Activated CD4-positive, alpha-beta T cell treated with anti-CD3 and anti-CD28 coated beads, Interleukin-2, amount 50 U/mL, for 16 hours (primary cell): ENCODE measurements at regions not wholly inside any gene's neighbourhood (a gene's known extent, or its start where the extent isn't known, plus 50 kb on each side); places are given as distances from the start of the nearest gene placed in this dataset.
"Not testable (repeated sequence)": the region's sequence is repeated elsewhere in the genome, so short reads cannot be mapped to it uniquely, and the experiment has no call there.

Experiments used
- DNase-seq: peaks from one replicate; pipeline ENCODE4 v3.0.0-alpha.2; 2020

DNA sequence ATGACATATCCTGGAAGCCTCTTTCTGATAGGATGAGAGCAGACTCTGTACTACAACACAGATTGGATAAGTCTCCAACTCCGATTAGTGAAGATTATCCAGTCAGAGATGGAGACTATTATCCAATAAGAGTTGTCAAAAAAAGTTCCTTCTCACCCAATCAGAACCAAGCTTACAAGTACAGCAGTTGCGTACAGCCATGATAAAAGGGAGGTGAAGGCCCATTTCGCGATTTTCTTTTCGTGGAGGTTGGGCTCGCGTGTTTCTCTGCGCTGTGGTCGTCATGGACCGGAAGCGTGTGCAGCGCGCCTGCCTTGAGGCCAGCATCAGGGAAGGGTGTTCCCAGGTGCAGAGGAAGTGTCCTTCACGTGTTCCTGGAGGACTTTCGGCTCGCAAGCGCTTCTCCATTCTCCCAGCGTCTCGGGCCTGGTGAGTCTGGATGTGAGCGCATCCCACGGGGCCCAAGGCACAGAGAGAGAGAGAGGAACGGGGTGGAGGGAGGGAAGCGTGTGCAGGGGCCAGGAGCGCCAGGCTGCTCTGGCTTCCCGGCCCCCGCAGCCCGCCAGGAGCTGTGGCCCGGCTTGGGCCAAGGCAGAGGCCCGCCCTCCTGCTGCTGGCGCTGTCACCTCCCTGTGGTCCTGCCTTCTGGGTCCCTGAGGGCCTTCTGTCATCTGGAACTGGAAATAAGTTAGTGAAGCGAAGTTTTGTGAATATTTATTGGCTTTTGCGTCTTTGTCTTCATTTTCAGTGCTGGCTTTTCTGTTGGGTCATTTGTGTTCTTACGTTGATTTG lies 53.9 kb downstream of the CDRT15L2 start:
- not testable (repeated sequence) for DNase-seq

DNA sequence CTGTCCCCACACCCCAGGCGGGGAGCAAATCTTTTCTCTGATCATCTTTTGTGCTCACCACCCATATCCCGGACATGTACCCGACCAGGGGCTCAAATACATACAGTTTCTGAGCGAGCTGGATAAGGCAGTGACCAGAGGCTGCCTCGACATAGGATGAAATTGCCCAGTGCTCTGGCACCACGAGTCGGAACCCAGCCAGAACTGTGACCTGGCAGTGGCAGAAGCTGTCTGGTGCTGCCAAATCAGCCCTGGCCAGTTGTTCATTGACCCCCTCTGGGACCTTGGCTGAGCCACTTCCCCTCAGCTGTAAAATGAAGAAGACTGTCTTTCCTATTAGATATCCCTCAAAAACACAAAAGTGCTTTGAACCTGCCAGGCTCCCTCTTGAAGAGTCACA lies 60.6 kb downstream of the CDRT15L2 start:
- DNase-seq, result not testable (repeated sequence)

DNA sequence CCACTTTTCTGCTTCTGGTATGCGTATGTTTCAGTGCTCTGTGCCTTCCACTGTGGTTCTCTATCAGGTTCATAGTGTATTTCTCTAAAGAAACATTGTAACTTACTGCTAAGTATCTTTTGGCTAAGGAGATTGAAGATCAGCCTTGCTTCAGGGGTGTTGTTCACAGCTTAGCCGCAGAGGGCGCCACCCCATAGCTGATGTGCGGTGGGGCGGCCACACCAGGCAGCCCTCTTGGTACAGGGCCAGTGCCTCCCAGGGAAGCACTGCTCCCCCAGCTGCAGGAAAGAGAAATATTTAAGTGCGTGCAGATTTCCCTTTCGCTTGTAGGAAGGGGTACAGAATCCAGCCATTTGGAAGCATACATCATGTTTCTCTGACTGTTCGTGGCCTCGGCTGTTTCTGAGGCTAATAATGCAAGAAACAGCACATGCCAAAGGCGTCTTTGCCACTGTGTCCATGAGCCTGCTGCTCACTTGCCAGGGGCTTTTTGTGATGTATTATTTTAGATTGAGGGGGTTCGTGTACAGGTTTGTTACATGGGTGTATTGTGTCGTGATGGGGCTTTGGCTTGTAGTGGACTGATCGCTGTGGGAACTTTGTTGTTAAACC lies 67.2 kb downstream of the CDRT15L2 start:
- peak; percentile 8 for DNase-seq

DNA sequence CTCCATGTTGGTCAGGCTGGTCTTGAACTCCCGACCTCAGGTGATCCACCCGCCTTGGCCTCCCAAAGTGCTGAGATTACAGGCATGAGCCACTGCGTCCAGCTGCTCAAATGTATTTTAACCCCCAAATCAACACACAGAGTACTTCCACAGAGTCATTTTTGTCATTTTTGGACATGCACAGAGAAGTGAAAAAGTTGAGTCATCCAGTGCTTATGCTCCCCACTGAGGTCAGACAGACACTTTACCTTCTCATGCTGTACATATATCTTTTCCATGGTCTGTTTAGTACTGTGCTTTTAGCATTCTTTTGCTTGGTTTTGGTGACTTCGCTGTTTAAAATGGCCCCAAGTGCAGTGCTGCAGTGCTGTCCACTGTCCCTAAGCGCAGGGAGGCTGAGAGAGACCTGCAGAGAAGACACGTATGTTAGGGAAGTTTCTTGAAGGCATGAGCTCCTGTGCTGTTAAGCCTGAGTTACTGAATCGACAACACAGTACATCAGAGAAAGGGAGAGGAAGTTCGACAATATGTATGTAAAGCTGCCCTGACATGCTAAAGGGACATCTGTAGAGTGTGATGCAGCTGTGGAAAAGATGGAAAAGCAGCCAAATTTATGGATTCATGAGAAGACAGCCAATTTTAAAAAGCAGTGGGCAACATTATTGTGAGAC lies 69.7 kb downstream of the CDRT15L2 start:
- peak; percentile 28 for DNase-seq

DNA sequence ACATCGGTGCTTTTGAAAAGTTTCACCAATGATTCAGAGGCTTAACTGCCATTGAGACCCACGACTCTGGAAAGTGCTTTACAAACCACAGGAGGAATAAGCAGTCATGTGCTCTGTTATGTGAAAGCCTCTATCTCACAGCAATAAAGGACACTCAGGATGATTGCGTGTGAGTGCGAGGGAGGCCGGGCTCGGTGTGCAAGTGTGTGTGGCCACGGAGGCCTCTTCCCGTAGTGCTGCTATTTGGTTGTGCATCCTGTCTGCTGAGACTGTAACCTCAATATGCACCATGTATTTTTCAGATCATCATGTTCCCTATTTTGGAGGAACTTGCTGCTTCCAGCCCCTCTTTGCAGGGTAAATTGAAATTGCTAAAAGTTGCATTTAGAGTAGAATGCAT lies 71.5 kb downstream of the CDRT15L2 start:
- DNase-seq, result peak; percentile 21

DNA sequence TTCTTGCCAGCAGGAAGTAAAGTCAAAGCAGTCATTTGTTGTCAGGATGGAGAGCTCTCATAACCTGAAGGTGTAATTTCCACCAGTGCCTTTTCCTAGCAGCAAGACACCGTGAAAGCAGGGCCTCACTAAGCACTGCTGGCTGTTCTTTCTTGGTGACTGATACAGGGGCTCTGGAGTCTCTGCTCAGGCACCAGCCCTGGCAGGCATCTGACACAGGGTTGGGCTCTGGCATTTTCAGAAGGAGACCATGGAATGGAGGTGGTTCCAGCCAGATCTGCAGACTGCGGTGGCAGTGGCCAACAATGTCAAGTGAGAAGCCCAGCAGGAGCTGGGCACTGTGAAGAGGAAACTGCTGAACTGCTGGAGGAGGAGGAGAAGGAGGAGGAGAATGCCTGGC lies 72.2 kb downstream of the CDRT15L2 start:
- not testable (repeated sequence) for DNase-seq

DNA sequence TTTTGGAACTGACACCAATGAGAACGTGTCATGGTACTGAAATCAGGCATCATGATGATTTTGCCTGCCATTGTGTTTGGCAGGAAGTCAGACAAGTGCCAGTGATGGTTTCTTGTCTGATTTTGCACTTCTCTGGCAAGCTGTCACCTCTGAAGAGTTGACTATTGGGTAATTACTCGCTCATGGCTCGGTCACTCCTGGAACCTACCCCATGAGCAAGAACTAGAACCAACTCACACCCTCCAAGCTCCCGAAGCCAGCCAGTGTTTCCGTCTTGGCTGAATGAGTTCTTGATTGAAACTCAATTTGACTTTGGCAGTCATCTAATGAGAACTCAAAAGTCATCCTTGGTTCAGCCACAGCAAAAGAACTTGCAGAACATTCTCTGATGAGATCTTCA lies 73.9 kb downstream of the CDRT15L2 start:
- not testable (repeated sequence) for DNase-seq

DNA sequence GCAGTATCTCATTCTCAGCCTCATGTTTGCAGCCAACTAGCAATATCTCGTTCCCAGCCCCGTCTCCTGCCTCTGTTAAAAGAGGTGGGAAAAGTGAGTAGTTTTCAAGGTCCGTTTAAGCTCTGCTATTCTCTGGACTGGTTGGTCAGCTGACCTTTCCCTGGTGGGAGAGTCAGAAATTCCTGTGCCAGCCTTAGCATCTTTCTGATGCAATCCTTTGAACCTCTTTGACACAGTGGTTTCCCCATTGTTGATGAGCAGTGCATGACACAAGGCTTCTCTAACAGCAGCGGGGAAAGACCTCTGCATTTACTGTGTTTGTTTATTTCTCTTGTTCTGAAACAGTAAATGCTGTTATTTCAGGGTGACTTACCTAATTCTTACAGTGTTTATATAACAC lies 74.6 kb downstream of the CDRT15L2 start:
- DNase-seq, result not testable (repeated sequence)

DNA sequence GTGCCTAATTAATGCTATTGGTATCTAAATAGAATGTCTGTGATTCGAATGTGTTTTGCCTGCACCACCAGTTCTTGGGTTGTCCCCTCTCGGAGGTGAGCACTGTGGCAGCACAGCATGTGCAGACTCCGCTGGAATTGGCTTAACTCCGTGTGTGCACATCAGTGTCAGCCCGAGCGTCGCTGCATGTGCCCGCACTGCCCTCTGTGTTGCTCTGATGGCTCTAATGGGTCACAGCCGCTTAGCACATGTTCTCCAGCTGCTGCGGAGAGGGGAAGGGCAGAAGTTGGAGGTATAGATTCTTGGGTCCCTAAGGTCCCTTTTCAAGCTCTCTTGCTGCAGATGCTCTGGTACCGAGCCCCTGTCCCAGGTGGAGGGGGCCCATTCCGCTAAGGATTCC lies 75.1 kb downstream of the CDRT15L2 start:
- not testable (repeated sequence) for DNase-seq

DNA sequence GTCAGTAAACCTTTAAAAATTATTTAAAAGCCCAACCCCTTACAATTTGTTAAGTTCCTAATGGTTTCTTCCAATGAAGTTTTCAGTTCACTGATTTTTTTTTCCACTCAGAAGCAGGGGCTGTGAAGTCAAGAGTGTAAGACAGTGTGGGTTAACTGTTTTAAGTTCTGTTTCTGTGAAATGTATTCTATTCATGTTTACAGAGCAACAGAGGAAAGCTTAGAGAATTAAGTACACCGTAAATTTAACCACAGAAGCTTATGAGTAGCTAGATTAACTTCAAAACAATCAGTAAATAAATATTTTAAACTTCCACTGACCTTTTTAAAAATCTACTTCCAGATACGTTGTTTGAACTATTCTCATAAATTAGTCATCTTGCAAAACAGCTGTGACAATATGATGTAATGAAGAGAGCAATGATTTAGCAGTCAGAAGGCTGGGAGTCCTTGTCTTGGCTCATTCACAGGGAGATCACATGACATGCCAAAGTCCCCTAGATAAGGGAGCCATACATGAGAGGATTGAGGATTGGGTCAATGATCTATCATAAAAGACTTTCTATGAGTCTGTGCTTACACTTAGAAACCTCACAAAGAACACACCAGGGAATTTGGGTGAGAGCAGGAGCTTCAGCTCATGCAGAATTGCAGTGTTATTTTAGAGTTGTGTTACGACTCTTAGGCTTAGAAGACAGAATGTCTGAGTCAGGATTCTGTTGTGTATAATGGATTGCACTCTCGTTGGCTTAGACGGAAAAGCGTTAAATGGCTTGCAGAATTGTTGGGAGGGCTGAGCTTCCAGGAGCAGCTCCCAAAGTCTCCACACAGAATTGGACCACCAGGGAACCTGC lies 85.8 kb downstream of the CDRT15L2 start:
- not testable (repeated sequence) for DNase-seq

DNA sequence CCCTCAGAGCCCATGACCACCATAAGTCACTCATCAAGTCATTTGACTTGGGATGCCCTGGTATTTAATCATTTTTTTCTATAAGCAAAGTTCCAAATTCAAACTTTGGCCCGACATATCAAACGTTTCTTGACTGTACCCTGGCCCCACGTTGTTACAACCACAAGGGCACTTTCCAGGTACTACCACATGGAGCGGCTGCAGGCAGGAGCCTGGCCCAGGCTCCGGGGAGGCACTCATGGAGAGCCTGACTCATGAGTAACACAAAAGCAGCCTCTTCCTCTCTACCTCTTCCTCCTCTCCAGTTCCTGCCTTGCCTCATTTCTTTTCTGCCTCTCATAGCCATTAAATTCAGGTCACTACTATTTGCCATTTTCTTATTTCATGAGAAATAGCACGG lies 87.2 kb downstream of the CDRT15L2 start:
- peak; percentile 26 for DNase-seq

DNA sequence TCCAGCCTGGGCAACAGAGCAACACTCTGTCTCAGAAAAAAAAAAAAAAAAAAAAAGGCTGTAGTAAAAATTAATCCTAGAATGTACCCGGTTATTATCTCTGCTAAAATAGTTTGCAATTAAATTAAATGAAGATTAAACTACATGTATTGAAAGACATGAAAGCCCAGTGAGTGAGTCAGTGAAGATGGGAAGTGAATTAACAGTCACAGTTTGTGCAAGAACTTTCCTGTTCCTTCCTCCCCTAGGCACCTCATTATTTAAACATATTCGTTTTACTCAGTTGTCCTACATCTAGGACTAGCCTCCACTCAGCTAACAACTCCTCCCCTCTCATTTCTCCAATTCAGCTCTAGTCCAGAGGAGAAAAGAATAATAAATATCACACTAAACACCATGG lies 88.2 kb downstream of the CDRT15L2 start:
- DNase-seq, result not testable (repeated sequence)

DNA sequence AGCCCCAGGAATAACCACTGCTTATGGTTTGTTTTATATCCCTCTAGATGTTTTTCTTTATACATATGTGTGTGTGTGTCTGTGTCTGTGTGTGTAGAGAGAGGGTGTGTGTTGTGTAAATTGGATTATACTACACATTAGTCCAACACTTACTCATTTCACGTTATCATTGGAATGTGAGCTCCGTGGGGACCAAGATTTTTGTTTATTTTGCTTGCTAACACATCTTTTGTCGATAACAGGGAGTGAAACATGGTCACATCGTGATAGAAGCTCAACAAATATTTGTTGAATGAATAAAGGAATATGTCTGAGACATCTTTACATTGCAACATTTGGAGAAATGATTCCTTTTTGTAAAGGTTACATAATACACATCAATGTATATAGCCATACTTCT lies 88.8 kb downstream of the CDRT15L2 start:
- DNase-seq, result not testable (repeated sequence)

DNA sequence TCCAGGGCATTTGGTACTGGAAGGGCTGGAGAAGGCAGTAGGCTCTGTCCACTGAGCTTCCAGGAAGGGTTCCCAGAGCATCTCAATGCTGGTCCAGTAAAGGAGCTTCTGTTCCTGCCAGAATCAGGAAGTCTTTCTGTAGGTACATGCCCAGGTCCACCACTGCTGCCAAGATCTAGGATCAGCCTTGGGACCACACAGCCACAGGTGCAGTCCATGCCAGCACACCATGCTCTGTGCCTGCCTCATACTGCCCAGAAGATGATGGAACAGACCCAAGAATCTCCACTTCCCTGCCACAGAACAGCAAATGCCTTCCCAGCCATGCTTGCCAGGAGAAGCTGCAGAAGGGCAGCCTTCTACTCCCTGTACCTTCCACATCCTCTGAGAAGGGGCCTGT lies 89.3 kb downstream of the CDRT15L2 start:
- DNase-seq, result not testable (repeated sequence)

DNA sequence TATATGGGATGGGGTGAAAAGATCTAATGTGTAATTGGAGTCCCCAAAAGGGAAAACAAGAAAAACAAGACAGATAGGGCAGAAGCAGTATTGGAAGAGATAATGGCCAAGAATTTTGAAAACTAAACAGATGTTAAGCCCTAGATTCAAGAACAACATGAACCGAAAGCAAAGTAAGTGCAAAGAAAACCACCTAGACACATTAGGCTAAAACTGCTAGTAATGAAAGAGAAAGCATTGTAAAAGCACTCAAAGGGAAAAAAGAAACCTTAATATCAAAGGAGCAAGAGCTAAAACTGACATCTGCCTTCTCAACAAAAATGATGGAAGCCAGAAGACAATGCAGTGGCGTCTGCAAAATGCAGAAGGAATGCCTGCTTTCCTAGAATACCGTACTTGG lies 91.0 kb downstream of the CDRT15L2 start:
- not testable (repeated sequence) for DNase-seq

DNA sequence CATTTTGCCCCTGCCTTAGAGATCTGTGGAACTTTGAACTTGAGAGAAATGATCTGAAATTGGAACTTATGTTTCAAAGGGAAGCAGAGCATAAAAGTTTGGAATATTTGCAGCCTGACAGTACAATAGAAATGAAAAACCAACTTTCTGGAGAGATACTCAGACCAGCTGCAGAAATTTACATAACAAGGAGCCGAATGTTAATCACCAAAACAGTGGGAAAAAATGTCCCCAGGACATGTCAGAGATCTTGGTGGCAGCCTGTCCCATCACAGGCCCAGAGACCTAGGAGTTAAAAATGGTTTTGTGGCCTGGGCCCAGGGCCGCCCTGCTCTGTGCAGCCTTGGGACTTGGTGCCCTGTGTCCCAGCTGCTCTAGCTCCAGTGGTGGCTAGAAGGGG lies 94.8 kb downstream of the CDRT15L2 start:
- not testable (repeated sequence) for DNase-seq

DNA sequence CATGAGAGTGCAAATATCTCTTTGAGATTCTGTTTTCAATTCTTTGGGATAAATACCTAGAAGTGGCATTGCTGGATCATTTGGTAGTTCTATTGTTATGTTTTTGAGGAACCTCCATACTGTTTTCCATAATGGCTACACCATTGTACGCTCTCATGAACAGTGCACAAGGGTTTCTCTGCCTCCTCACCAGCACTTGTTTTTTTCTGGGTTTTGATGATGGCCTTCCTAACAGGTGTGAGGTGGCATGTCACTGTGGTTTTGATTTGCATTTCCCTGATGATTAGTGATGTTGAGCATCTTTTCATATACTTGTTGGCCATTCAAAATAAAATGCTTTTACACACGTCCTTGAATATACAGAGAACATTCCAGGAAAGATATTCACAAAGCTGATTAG lies 96.2 kb downstream of the CDRT15L2 start:
- not testable (repeated sequence) for DNase-seq

DNA sequence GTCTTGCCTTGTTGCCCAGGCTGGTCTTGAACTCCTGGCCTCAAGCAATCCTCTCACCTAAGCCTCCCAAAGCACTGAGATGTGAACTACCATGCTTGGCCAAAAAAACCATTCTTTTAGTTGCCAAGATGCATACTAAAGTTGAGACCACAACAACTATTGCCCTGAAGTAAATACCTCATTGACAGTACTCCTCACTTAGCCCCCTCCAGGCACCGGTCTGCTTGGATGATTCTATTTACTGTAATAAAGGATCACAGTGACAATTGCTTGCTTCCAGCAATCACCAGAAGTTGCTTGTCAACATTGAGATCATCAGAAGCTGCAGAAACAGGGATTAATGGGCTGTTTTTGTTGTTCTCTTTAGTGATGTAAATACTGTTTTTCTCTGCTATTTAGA lies 97.1 kb downstream of the CDRT15L2 start:
- DNase-seq, result not testable (repeated sequence)

DNA sequence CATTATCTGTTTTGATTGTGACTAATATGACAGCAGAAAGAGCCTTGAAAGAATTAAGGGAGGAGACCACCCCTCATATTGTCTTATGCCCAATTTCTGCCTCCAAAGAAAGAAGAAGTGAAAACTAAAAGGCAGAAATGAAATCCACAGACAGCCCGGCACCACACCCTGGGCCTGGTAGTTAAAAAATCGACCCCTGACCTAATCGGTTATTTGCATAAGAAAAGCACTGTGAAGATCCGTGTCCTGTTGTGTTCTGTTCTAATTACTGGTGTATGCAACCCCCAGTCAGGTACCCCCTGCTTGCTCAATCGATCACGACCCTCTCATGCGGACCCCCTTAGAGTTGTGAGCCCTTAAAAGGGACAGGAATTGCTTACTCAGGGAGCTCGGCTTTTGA lies 97.9 kb downstream of the CDRT15L2 start:
- DNase-seq, result not testable (repeated sequence)

DNA sequence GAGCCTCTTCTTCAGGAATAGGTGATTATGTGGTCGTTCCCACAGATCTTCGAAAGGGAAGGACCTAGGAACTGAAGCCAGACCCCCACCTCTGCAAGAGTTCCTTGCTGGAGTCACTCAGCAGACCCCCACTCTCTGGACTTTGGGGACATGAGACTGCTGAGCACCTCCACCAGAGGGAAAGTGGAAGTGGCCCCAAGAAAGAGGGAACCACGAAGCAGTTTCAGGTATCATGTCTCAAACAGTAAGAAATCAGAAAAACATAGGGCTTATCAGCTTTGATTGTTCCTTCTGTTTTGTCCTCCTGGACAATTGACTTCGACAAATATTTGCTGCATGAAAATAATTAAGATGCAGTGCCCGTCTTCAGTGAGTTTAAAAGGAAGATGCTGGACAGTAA lies 98.9 kb downstream of the CDRT15L2 start:
- not testable (repeated sequence) for DNase-seq

DNA sequence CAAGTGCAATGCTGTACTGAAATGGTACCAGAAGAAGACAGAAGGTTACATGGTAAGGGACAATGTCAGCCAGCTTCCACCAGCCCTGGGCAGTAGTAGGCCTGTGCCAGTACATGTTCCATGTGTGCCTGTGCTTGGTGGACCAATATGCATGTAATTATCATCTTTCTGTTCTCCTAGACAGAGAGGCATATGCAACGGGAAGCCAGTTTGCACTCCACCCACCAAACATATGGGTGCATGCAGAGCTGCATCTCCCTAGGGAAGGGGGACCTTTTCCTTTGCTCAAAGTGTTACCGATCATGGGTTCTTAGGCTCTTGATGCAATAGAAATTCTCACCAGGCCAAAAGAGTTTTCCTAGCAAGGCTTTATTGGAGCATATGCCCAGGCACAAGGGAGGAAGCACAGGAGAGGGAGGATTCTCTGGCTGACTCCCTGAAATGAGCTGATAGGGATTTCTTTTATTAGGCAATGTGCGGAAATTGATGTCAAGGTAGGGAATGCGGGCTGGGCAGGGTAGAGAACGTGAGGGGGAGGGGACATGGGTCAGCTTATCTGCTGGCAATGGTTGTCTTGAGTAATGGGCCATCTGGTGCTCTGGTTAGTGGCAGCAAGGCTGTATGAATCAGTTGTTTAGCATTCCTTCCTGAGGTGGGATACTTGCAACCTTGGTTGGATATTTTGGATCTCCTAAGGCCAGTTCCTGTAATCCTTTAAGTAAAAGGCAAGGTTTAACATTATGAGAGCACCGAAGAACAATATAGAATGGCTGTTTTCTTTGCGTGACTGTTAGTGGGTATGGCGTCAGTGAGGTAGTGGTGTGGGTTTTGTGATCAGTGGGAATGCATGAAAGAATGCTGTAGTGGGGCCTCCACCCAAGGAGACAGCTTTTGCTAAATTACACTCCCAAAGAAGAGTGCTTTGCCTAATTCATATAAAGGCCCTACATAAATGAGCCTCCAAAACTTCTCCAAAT lies 102.5 kb downstream of the CDRT15L2 start:
- DNase-seq, result not testable (repeated sequence)
